CD4-positive, CD25-positive, alpha-beta regulatory T cell (primary cell): ENCODE measurements at regions not wholly inside any gene's neighbourhood (a gene's known extent, or its start where the extent isn't known, plus 50 kb on each side); places are given as distances from the start of the nearest gene placed in this dataset.
"Not testable (repeated sequence)": the region's sequence is repeated elsewhere in the genome, so short reads cannot be mapped to it uniquely, and the experiment has no call there.

ENCODE experiments used
- ATAC-seq, 2 donors: fragments of 150-1000 bp; cut with Tn5 transposase; one replicate each; pipeline ENCODE4 v1.10.0; 2021; ENCODE audit warnings: low read depth in 2 of 2, moderate number of reproducible peaks in 2 of 2, moderate library complexity in 1 of 2
- DNase-seq, 3 donors: peaks; one replicate each; pipeline versions ENCODE4 v3.0.0 to v3.0.0-alpha.2; 2012 to 2022; ENCODE audit warnings: mixed read lengths in 1 of 3
- H3K27ac ChIP-seq: one replicate; pipeline ENCODE4 v1.7.0; 2013; ENCODE audit warnings: mild to moderate bottlenecking, low read length; ENCODE audit not compliant: insufficient read depth, poor library complexity, severe bottlenecking
- H3K27me3 ChIP-seq: one replicate; pipeline ENCODE4 v1.7.0; 2013; ENCODE audit warnings: low read length; ENCODE audit not compliant: control insufficient read depth, insufficient read depth
- H3K36me3 ChIP-seq: one replicate; pipeline ENCODE4 v1.7.0; 2013; ENCODE audit warnings: mild to moderate bottlenecking, low read length, moderate library complexity; ENCODE audit not compliant: control insufficient read depth, insufficient read depth
- H3K4me1 ChIP-seq: 2 replicates; pipeline ENCODE4 v1.7.0; 2013; ENCODE audit warnings: mild to moderate bottlenecking, low read length; ENCODE audit not compliant: insufficient read depth, control insufficient read depth, poor library complexity, severe bottlenecking
- H3K4me3 ChIP-seq: one replicate; pipeline ENCODE4 v1.7.0; 2013; ENCODE audit warnings: low read depth, mild to moderate bottlenecking, low read length, moderate library complexity
- H3K9me3 ChIP-seq, 2 experiments: 1 replicate in 1 of 2; 2 replicates in 1 of 2; pipeline ENCODE4 v1.7.0; 2013; ENCODE audit warnings: low read length in 2 of 2, mild to moderate bottlenecking in 1 of 2, moderate library complexity in 1 of 2; ENCODE audit not compliant: control insufficient read depth in 2 of 2
- H3K27ac Mint-ChIP-seq, 3 donors: one replicate each; pipeline ENCODE4 v1.8.0; 2020 to 2022; ENCODE audit warnings: mild to moderate bottlenecking in 3 of 3, mixed read lengths in 3 of 3, moderate library complexity in 2 of 3
- H3K27me3 Mint-ChIP-seq: one replicate; pipeline ENCODE4 v1.8.0; 2022; ENCODE audit warnings: mild to moderate bottlenecking, mixed read lengths
- H3K36me3 Mint-ChIP-seq: one replicate; pipeline ENCODE4 v1.8.0; 2020; ENCODE audit warnings: mixed read lengths
- H3K4me1 Mint-ChIP-seq, 4 donors: one replicate each; pipeline ENCODE4 v1.8.0; 2020 to 2022; ENCODE audit warnings: mixed read lengths in 4 of 4, mild to moderate bottlenecking in 1 of 4
- H3K4me3 Mint-ChIP-seq, 4 donors: one replicate each; pipeline ENCODE4 v1.8.0; 2020 to 2022; ENCODE audit warnings: mild to moderate bottlenecking in 4 of 4, mixed read lengths in 4 of 4, moderate library complexity in 3 of 4
- H3K9me3 Mint-ChIP-seq, 7 donors: one replicate each; pipeline ENCODE4 v1.8.0; 2020 to 2022; ENCODE audit warnings: mixed read lengths in 7 of 7, mild to moderate bottlenecking in 3 of 7, moderate library complexity in 2 of 7

DNA sequence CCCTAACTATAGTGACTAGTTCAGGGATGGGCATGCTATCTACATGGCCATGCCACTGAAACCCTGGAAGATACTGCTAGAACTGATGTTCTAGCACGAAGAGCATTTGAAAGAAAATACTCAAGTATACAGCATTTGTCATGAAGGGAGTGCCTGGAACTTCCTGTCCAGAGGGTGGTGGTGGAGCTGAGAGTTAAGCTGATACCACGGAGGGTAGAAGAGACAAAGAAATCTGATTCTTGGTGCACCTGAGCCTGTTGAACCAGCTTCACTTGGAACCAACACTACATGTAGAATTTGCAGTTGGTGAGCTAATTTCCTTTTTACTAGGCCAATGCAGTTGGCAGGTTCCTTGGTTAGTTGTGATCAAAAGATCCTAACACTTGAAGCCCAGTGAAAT lies 116.4 kb downstream of the CCNG2 start:
- Histone ChIP-seq H3K4me1 (no peaks in the 10 kb centered on the region), H3K27me3 (no peaks in the 10 kb centered on the region), H3K27ac (no peak overlapping the region), H3K4me3 (no peak overlapping the region), H3K9me3 (peaks cover 0 to 2% of the 10 kb centered on the region in 2 experiments), H3K36me3 (no peaks in the 10 kb centered on the region)
- H3K4me1 Mint-ChIP-seq, result no peaks in the 10 kb centered on the region
- H3K9me3 Mint-ChIP-seq, result peaks cover 0 to 2% (median 0%) of the 10 kb centered on the region in 7 donors
- DNase-seq, result no peak
- no peaks in the 10 kb centered on the region for H3K36me3 Mint-ChIP-seq
- no peaks in the 10 kb centered on the region for H3K27me3 Mint-ChIP-seq
- H3K27ac Mint-ChIP-seq, result no peak overlapping the region
- H3K4me3 Mint-ChIP-seq, result no peak overlapping the region
- ATAC-seq, result no peak

DNA sequence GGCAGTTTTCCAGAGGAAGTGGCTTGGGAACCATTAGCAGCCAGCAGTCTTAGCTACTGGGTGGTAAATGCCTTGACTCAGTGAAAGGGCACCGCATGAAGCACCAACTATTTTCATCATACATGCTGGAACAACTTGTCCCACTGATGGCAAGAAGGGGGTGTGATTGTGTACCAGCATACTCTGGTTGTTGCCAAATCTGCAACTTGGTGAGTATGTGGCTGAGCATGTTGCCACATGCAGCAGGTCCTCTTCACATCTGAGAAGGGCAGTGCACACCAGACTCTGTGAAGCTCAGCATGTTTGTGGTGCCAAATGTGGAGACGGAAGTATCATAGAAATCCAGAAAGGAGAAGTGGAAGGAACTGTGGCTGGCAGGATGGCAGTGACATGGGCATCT lies 122.1 kb downstream of the CCNG2 start:
- not testable (repeated sequence) for H3K27ac Mint-ChIP-seq, H3K9me3 Mint-ChIP-seq, H3K36me3 ChIP-seq, H3K9me3 ChIP-seq, ATAC-seq, H3K4me3 ChIP-seq, H3K4me1 ChIP-seq, DNase-seq, H3K4me1 Mint-ChIP-seq, H3K27me3 ChIP-seq, H3K27ac ChIP-seq, H3K27me3 Mint-ChIP-seq, H3K36me3 Mint-ChIP-seq, H3K4me3 Mint-ChIP-seq

- Mint-ChIP-seq H3K4me3 (no peak overlapping the region), H3K9me3 (peaks cover 0 to 7% (median 0%) of the 10 kb centered on the region in 7 donors), H3K27me3 (peaks cover 6% of the 10 kb centered on the region), H3K36me3 (no peaks in the 10 kb centered on the region), H3K4me1 (no peaks in the 10 kb centered on the region), H3K27ac (no peak overlapping the region)
- DNase-seq, result no peak
- Histone ChIP-seq H3K9me3 (peaks cover 0 to 2% of the 10 kb centered on the region in 2 experiments), H3K27me3 (peaks cover 3% of the 10 kb centered on the region), H3K36me3 (no peaks in the 10 kb centered on the region), H3K4me1 (no peaks in the 10 kb centered on the region), H3K4me3 (no peak overlapping the region), H3K27ac (no peak overlapping the region)
- ATAC-seq, result no peak
Measured at GRCh38 chr4:77282305-77282704, 125.3 kb downstream of the CCNG2 start.

- H3K4me3 Mint-ChIP-seq, result no peak overlapping the region
- Histone ChIP-seq H3K4me3 (no peak overlapping the region), H3K9me3 (no peaks in the 10 kb centered on the region), H3K36me3 (no peaks in the 10 kb centered on the region), H3K27me3 (peaks cover 3% of the 10 kb centered on the region), H3K27ac (no peak overlapping the region), H3K4me1 (no peaks in the 10 kb centered on the region)
- no peaks in the 10 kb centered on the region for H3K36me3 Mint-ChIP-seq
- no peaks in the 10 kb centered on the region for H3K4me1 Mint-ChIP-seq
- no peak overlapping the region for H3K27ac Mint-ChIP-seq
- H3K27me3 Mint-ChIP-seq, result peaks cover 6% of the 10 kb centered on the region
- no peak for DNase-seq
- no peak for ATAC-seq
- H3K9me3 Mint-ChIP-seq, result peaks cover 0 to 7% (median 0%) of the 10 kb centered on the region in 7 donors
Measured at GRCh38 chr4:77284036-77284435, 127.0 kb downstream of the CCNG2 start.

DNA sequence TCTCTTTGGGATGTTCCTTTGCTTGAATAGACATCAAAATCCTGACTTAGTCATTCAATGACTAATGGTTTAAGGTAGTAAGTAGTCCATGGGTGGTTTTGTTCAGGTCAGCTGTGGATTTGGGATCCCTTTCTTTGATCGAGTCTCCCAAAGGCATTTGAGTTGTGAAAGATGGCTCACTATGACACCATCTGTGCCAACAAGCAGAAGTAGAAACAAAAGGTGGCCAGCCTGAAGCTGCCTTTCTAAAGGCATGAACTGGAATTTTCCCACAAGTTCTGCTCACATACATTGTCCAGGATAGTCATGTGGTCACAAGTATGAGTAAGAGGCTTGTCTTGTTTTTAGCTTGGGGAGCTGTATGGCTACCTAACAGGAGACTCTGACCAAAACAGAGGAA lies 129.9 kb downstream of the CCNG2 start:
- Mint-ChIP-seq H3K4me1 (no peaks in the 10 kb centered on the region), H3K9me3 (peaks cover 0 to 5% (median 2%) of the 10 kb centered on the region in 7 donors), H3K27ac (no peak overlapping the region), H3K27me3 (no peaks in the 10 kb centered on the region), H3K4me3 (no peak overlapping the region), H3K36me3 (no peaks in the 10 kb centered on the region)
- Histone ChIP-seq H3K4me3 (no peak overlapping the region), H3K36me3 (no peaks in the 10 kb centered on the region), H3K4me1 (no peaks in the 10 kb centered on the region), H3K27me3 (no peaks in the 10 kb centered on the region), H3K27ac (no peak overlapping the region), H3K9me3 (no peaks in the 10 kb centered on the region)
- DNase-seq (no peak), ATAC-seq (no peak)

DNA sequence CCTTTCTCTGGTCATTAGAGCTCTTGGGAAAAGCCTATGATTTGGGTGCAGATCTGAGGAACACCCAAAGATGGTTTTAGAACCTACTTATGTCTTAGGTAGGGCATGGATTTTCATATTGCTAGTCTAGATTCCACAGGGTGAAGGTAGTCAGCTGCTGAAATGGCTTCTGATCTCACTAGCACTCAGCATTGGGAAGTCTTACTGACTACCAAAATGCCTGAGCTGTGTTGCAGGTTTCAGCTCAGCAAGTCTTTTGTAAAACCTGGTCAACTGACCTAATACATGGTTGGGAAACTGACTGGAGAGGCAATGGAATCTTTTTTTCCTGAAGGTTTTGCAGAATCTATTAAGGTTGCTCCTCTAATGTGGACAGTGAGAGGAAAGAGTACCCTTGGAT lies 136.4 kb downstream of the CCNG2 start:
- Mint-ChIP-seq H3K27ac (no peak overlapping the region), H3K36me3 (no peaks in the 10 kb centered on the region), H3K9me3 (peaks cover 0 to 15% (median 3%) of the 10 kb centered on the region in 7 donors), H3K4me3 (no peak overlapping the region), H3K27me3 (no peaks in the 10 kb centered on the region), H3K4me1 (no peaks in the 10 kb centered on the region)
- H3K9me3 ChIP-seq, result no peaks in the 10 kb centered on the region
- no peak for ATAC-seq
- no peak for DNase-seq
- H3K4me1 ChIP-seq, result no peaks in the 10 kb centered on the region
- H3K27ac ChIP-seq, result no peak overlapping the region
- H3K27me3 ChIP-seq, result peaks cover 2% of the 10 kb centered on the region
- H3K36me3 ChIP-seq, result no peaks in the 10 kb centered on the region
- no peak overlapping the region for H3K4me3 ChIP-seq

GRCh38 chr4:77300996-77301395 lies 144.0 kb downstream of the CCNG2 start:
- H3K4me3 Mint-ChIP-seq, H3K27ac ChIP-seq, H3K4me1 ChIP-seq, H3K36me3 ChIP-seq, H3K4me3 ChIP-seq, H3K9me3 ChIP-seq, ATAC-seq, H3K27me3 ChIP-seq, H3K36me3 Mint-ChIP-seq, H3K27me3 Mint-ChIP-seq: not testable (repeated sequence)
- Mint-ChIP-seq H3K9me3 (peaks cover 0 to 16% (median 1%) of the 10 kb centered on the region in 7 donors), H3K4me1 (peaks cover 0 to 15% (median 2%) of the 10 kb centered on the region in 4 donors), H3K27ac (peak overlapping the region in 1 of 3 donors; percentile 17)
- peak in 1 of 3 donors; percentile 43 for DNase-seq

DNA sequence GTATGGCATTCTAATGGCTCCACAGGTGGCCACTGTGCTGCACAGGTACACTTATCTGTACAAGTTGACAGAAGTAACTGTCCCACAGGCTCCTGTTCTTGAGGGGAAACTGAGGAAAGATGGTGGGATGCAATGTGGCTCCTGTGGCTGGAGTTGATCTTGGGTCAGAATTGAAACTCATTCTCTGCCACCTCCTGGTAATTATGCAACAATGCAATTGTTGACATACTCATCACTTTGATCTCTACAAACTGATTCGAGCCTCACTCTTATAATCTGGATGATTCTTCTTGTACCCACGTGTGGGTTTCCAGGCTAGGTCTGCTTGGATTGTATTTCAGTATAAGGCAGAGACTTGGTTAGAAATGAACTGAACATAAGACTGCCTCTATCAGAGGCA lies 148.8 kb downstream of the CCNG2 start:
- no peak for ATAC-seq
- H3K4me3 ChIP-seq, result no peak overlapping the region

More for the DNA sequence above, 148.8 kb downstream of the CCNG2 start:
- Mint-ChIP-seq H3K27ac (no peak overlapping the region), H3K27me3 (no peaks in the 10 kb centered on the region), H3K4me3 (no peak overlapping the region), H3K36me3 (no peaks in the 10 kb centered on the region), H3K4me1 (peaks cover 0 to 12% (median 2%) of the 10 kb centered on the region in 4 donors), H3K9me3 (peaks cover 0 to 5% (median 0%) of the 10 kb centered on the region in 7 donors)
- Histone ChIP-seq H3K27me3 (no peaks in the 10 kb centered on the region), H3K9me3 (no peaks in the 10 kb centered on the region), H3K27ac (no peak overlapping the region), H3K36me3 (no peaks in the 10 kb centered on the region), H3K4me1 (no peaks in the 10 kb centered on the region)
- no peak for DNase-seq
